HL-60 (cell line): ENCODE measurements at regions not wholly inside any gene's neighbourhood (a gene's known extent, or its start where the extent isn't known, plus 50 kb on each side); places are given as distances from the start of the nearest gene placed in this dataset.

ENCODE experiments used
- DNase-seq, 2 experiments: peaks; one replicate each; pipeline ENCODE4 v3.0.0-alpha.2; 2010 to 2020; ENCODE audit warnings: low read depth in 1 of 2, low spot score in 1 of 2
- H3K27ac ChIP-seq: fragments of 250-450 bp; sonication (Bioruptor Pico); replicated peaks from 2 replicates; pipeline ENCODE4 v1.5.1; 2020; ENCODE audit warnings: mild to moderate bottlenecking, moderate library complexity
- H3K27me3 ChIP-seq: fragments of 250-450 bp; sonication (Bioruptor Pico); 2 replicates; pipeline ENCODE4 v1.5.1; 2021; ENCODE audit warnings: mild to moderate bottlenecking, moderate library complexity; ENCODE audit not compliant: insufficient read depth, poor library complexity, severe bottlenecking
- H3K4me3 ChIP-seq: replicated peaks from 2 replicates; pipeline ENCODE4 v1.5.1; 2011; ENCODE audit warnings: mild to moderate bottlenecking, control low read depth, low read length; ENCODE audit not compliant: insufficient read depth
- CTCF ChIP-seq: IDR thresholded peaks from one replicate; pipeline ENCODE4 v1.5.1; 2011; ENCODE audit warnings: low read length, control low read depth, inconsistent platforms; ENCODE audit not compliant: insufficient read depth
- GABPA ChIP-seq: IDR thresholded peaks from 2 replicates; pipeline ENCODE4 v1.6.1; 2012; ENCODE audit warnings: low read depth
- POLR2AphosphoS5 ChIP-seq: IDR thresholded peaks from 2 replicates; pipeline ENCODE4 v1.6.1; 2012; ENCODE audit warnings: low read depth
- REST ChIP-seq: IDR thresholded peaks from 2 replicates; pipeline ENCODE4 v1.6.1; 2012; ENCODE audit warnings: low read depth; ENCODE audit not compliant: insufficient replicate concordance
- SPI1 ChIP-seq: IDR thresholded peaks from 2 replicates; pipeline ENCODE4 v1.6.1; 2012; ENCODE audit warnings: low read depth, mild to moderate bottlenecking, borderline replicate concordance

- no peak for TF ChIP-seq CTCF
- no peak for TF ChIP-seq POLR2AphosphoS5
- no peak for TF ChIP-seq REST
- TF ChIP-seq GABPA = no peak
- TF ChIP-seq SPI1 = no peak
- H3K4me3 ChIP-seq = no peak overlapping the region
- DNase-seq = no peak
- H3K27me3 ChIP-seq = peaks cover 3% of the 10 kb centered on the region
- H3K27ac ChIP-seq = no peak overlapping the region
Observed at GRCh38 chr4:20331642-20332041, 79.9 kb downstream of the SLIT2 start.

DNA sequence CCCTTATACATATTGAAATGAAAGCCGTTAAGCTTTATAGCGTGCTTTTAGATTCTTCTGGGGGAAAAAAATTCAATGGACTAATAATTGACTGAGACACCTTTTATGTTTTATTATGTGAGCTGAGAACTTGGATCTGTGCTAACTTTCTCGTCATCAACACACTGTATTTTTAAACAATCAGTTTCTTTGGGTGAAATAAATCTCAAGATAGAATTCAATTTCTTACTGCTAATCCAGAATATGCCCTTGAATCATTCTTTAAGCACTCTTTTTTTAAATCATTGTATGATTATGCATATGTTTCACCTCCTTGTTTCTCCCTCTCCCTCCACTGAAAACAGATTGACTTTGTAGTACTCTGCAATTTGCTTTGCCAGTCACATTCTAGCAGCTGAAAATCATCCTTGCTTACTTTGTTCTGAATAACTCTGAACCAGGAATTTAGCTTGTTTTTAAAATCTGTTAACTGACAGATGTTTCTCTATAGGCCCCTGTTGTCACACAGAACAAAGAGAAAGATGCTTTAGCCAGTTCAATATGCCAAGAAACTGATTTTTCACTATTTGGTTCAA, 81.5 kb downstream of the SLIT2 start:
- Histone ChIP-seq H3K27me3 (no peaks in the 10 kb centered on the region), H3K27ac (no peak overlapping the region), H3K4me3 (no peak overlapping the region)
- DNase-seq = no peak
- TF ChIP-seq POLR2AphosphoS5 (no peak), GABPA (no peak), CTCF (no peak), SPI1 (no peak), REST (no peak)

DNA sequence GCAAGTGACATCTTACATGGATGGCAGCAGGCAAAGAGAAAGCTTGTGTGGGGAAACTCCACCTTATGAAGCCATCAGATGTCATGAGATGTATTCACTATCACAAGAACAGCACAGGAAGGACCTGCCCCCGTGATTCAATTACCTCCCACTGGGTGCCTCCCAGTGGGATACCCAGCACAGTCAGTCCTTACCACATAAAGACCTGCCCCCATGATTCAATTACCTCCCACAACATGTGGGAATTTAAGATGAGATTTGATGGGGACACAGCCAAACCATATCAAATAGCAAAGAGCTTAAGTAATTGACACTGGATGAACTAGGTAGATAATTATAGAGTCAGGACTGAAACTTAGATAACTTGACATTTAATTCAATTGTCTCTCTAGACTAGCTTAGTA, 85.6 kb downstream of the SLIT2 start:
- Histone ChIP-seq H3K4me3 (no peak overlapping the region), H3K27ac (no peak overlapping the region), H3K27me3 (no peaks in the 10 kb centered on the region)
- no peak for DNase-seq
- no peak for TF ChIP-seq GABPA
- no peak for TF ChIP-seq REST
- no peak for TF ChIP-seq SPI1
- no peak for TF ChIP-seq POLR2AphosphoS5
- TF ChIP-seq CTCF = no peak
